ENCODE measurements at regions not wholly inside any gene's neighbourhood (a gene's known extent, or its start where the extent isn't known, plus 50 kb on each side); places are given as distances from the start of the nearest gene placed in this dataset.
"Not testable (repeated sequence)": the region's sequence is repeated elsewhere in the genome, so short reads cannot be mapped to it uniquely, and the experiment has no call there.

GRCh38 chr18:10120622-10121021, 206.8 kb downstream of the VAPA start:
- DNase-seq: no peak

- DNase-seq: no peak
Measured at GRCh38 chr18:10121028-10121427, 207.2 kb downstream of the VAPA start.

- peak; percentile 80 for DNase-seq
Measured at GRCh38 chr18:10121786-10122515, 208.1 kb downstream of the VAPA start.

- DNase-seq: no peak
Measured at GRCh38 chr18:10122988-10123950, 209.5 kb downstream of the VAPA start.

GRCh38 chr18:10124071-10124470, 210.3 kb downstream of the VAPA start:
- no peak for DNase-seq

GRCh38 chr18:10124557-10124956, 210.7 kb downstream of the VAPA start:
- no peak for DNase-seq

- no peak for DNase-seq
Measured at GRCh38 chr18:10124967-10125366, 211.2 kb downstream of the VAPA start.

- DNase-seq: no peak
Measured at GRCh38 chr18:10127729-10128128, 213.9 kb downstream of the VAPA start.

- DNase-seq: no peak
Measured at GRCh38 chr18:10128921-10129501, 215.2 kb downstream of the VAPA start.

- no peak for DNase-seq
Measured at GRCh38 chr18:10130606-10131005, 216.8 kb downstream of the VAPA start.

GRCh38 chr18:10131081-10131459, 217.3 kb downstream of the VAPA start:
- DNase-seq: no peak

- peak; percentile 67 for DNase-seq
Measured at GRCh38 chr18:10131460-10132395, 217.9 kb downstream of the VAPA start.

- DNase-seq: no peak
Measured at GRCh38 chr18:10133516-10133915, 219.7 kb downstream of the VAPA start.

GRCh38 chr18:10134204-10134603, 220.4 kb downstream of the VAPA start:
- DNase-seq: no peak

GRCh38 chr18:10134749-10135148, 220.9 kb downstream of the VAPA start:
- not testable (repeated sequence) for DNase-seq

GRCh38 chr18:10135302-10135926, 221.6 kb downstream of the VAPA start:
- no peak for DNase-seq

GRCh38 chr18:10138719-10139118, 224.9 kb downstream of the VAPA start:
- no peak for DNase-seq

GRCh38 chr18:10139783-10140410, 226.1 kb downstream of the VAPA start:
- no peak for DNase-seq

GRCh38 chr18:10140461-10141282, 226.9 kb downstream of the VAPA start:
- no peak for DNase-seq

- DNase-seq: no peak
Measured at GRCh38 chr18:10141559-10141958, 227.7 kb downstream of the VAPA start.
